Hematopoietic multipotent progenitor cell treated with erythropoietin and hydrocortisone succinate and interleukin-3 and kit ligand, for 6 days (in vitro differentiated cells): ENCODE measurements at regions not wholly inside any gene's neighbourhood (a gene's known extent, or its start where the extent isn't known, plus 50 kb on each side); places are given as distances from the start of the nearest gene placed in this dataset.
"Not testable (repeated sequence)": the region's sequence is repeated elsewhere in the genome, so short reads cannot be mapped to it uniquely, and the experiment has no call there.

Experiments used
- DNase-seq: peaks from one replicate; pipeline ENCODE4 v3.0.0-alpha.2; 2015

DNA sequence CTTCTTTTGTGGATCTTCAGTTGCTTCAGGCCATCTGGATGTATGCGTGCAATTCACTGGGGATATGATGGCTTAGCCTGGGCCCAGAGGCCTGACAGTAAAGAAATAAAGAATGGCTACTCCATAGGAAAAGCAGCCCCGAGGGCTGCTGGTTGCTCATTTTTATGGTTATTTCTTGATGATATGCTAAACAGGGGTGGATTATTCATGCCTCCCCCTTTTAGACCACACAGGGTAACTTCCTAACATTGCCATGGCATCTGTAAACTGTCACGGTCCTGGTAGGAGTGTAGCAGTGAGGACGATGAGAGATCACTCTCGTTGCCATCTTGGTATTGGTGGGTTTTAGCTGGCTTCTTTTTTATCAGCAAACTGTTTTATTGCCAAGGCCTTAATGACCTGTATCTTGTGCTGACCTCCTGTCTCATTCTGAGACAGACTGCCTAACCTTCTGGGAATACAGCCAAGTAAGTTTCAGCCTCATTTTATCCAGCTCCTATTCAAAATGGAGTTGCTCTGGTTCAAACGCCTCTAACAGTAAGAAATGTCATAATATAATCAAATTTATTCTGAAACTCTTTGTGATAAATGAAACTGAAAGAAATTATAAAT, 60.5 kb downstream of the DSEL start:
- peak; percentile 11 for DNase-seq

GRCh38 chr18:67453901-67454300, 62.6 kb downstream of the DSEL start:
- peak; percentile 57 for DNase-seq

GRCh38 chr18:67451960-67452359, 64.6 kb downstream of the DSEL start:
- peak; percentile 10 for DNase-seq

GRCh38 chr18:67451101-67451500, 65.4 kb downstream of the DSEL start:
- not testable (repeated sequence) for DNase-seq

- DNase-seq, result no peak
Observed at GRCh38 chr18:67433971-67434370, 82.5 kb downstream of the DSEL start.

- no peak for DNase-seq
Observed at GRCh38 chr18:67432806-67433205, 83.7 kb downstream of the DSEL start.

DNA sequence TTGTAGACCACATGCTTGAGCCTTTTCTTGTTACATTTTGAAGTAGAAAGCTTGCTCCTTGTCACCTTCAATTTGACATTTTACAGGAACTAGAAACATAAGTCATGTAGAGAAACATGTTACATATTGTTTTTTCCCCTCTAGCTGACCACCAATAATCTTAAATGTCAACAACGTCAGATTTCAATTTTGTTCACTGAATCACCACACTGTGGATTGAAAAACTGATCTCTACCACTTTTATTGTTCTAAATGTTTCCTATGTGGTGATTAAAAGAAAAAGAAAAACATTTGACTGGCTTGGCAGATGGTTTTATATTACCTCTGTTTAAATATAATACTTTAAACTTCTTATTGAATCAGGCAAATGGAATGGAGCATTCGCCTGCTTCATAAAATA, 87.7 kb downstream of the DSEL start:
- DNase-seq, result no peak

GRCh38 chr18:67428158-67428557, 88.4 kb downstream of the DSEL start:
- DNase-seq, result no peak

- no peak for DNase-seq
Observed at GRCh38 chr18:67426486-67426885, 90.0 kb downstream of the DSEL start.

- no peak for DNase-seq
Observed at GRCh38 chr18:67425672-67426071, 90.8 kb downstream of the DSEL start.

- no peak for DNase-seq
Observed at GRCh38 chr18:67421651-67422050, 94.9 kb downstream of the DSEL start.

DNA sequence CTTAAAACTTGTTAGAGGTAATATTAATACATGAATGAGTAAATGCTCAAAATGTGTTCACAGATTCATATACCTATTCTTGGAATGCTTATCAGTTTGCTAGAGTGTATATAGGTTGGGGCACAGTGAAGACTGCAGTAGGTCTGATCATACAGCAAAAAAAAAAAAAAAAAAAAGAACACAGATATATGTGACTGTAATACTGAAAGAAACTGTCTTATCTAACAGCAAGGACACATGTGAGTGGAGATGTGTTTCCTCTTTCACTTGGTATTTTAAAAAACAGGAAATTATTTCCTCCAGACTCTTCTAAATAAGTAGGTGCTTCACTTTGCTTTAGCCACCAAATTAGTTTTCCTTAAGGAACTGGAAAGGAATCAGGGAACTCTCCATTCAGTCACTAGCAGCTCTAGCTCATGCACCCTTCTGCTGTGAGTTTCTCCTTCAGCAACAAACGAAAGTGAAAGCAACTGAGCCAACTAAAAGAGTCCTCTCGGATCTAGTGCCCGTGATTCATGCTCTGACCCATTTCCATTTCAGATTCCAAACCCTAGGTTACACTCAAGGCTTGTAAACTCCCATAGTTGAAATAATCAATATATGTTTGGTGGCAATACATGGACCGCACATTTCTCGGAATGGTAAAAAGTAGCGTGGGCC, 98.5 kb downstream of the DSEL start:
- DNase-seq, result peak; percentile 59

- DNase-seq, result peak; percentile 7
Observed at GRCh38 chr18:67411116-67411515, 105.4 kb downstream of the DSEL start.

DNA sequence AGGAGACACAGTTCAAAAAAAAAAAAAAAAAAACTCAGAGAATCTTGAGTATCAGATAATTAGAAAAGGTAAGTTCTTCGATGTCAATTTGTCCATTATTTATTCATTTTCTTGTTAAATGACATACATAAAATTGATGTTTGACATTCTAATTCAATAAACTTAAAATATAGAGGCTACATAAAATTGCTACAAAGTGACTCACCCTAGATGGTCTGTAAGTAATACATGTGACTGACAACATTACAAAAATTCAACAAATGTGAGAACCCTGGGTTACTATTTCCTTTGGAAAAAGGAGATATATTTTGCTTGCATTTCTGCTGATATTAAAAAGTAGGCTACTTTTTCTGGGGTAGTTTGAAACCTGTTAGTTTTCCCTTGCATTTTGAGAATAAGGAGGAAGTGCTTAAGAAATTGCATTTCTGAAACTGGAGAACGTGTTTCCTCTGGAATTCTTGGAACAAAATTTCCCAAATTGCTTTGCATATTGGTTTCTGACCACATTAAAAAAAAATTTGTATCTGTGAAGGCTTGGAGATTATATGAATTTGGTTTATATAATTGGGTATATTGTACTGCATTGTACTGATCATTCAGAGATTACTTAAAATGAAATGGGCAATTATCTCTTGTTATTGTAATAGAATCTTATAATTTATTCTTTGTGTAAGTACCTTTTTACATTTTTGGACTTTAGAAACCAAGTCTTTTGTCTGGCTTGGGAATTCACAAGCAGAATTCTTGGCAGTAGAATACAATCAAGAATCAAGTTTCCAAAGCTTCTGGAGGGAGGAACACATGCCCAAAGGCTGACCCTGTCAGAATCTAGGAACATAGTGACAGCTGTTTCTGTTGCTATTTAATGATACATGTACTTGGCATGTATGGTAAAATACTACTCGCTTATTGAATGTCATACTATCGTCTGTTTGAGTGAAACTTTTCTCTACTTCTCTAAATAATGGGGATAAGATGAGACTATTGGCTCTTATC, 106.1 kb downstream of the DSEL start:
- DNase-seq, result no peak

GRCh38 chr18:67408240-67408639, 108.3 kb downstream of the DSEL start:
- no peak for DNase-seq

- DNase-seq, result no peak
Observed at GRCh38 chr18:67406714-67407113, 109.8 kb downstream of the DSEL start.

DNA sequence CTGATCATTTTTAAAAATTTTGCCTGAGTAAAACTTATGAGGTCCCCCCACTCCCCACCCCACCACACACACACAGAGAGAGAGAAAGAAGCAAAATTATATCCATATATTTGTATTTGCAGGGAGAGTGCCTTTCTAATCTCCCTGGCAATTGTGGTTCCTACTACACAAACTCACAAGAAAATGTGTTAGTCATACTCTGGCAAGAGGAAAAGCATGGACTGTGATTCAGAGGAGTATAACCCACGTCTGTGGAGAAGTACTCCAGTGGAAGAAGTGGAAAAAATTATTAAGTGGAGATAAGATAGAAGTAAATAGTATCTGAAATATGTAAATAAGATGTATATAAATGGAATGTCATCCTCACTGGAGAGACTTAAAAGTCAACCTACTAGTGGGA, 114.0 kb downstream of the DSEL start:
- no peak for DNase-seq

GRCh38 chr18:67400502-67401117, 115.9 kb downstream of the DSEL start:
- DNase-seq, result no peak

DNA sequence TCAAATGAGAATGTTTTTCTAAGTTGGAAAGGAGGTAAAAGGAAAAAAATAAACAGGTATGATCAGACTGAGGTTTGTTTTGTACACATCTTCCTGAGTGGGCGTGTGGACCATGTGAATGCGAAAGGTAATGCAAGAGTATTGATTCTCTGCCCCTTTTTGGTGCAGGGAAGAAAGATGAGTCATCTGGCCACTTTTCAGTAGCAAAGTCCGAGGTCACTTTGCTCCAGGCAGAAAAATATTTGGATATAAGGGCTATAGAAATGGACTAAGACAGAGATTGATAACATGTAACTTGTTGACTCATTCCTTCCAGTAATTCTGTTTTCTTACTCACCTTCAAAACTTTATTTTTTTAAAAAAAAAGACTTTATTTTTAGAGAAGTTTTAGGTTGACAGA, 130.5 kb downstream of the DSEL start:
- no peak for DNase-seq

GRCh38 chr18:67385455-67385854, 131.1 kb downstream of the DSEL start:
- no peak for DNase-seq

- DNase-seq, result not testable (repeated sequence)
Observed at GRCh38 chr18:67384057-67384456, 132.5 kb downstream of the DSEL start.

- no peak for DNase-seq
Observed at GRCh38 chr18:67381608-67382150, 134.8 kb downstream of the DSEL start.

GRCh38 chr18:67380867-67381266, 135.7 kb downstream of the DSEL start:
- no peak for DNase-seq
